Prostate gland (tissue), 2 donors: ENCODE measurements at regions not wholly inside any gene's neighbourhood (a gene's known extent, or its start where the extent isn't known, plus 50 kb on each side); places are given as distances from the start of the nearest gene placed in this dataset.
"Not testable (repeated sequence)": the region's sequence is repeated elsewhere in the genome, so short reads cannot be mapped to it uniquely, and the experiment has no call there.

Experiments used
- DNase-seq: peaks from one replicate; pipeline ENCODE4 v3.0.0-alpha.2; 2019; ENCODE audit warnings: low spot score
- H3K27ac ChIP-seq, 2 donors: fragments of 200-600 bp; sonication (generic); 2 replicates each; pipeline ENCODE4 v1.5.1; 2017 to 2019
- H3K27me3 ChIP-seq: fragments of 200-600 bp; sonication (generic); replicated peaks from 2 replicates; pipeline ENCODE4 v1.5.1; 2019; ENCODE audit not compliant: insufficient read depth
- H3K36me3 ChIP-seq, 2 donors: fragments of 200-600 bp; sonication (generic); 1 replicate in 1 of 2; 2 replicates in 1 of 2; pipeline versions ENCODE4 v1.5.1 to v1.8.1; 2017 to 2019
- H3K4me1 ChIP-seq: fragments of 200-600 bp; sonication (generic); replicated peaks from 2 replicates; pipeline ENCODE4 v1.5.1; 2019
- H3K4me3 ChIP-seq, 2 donors: fragments of 200-600 bp; sonication (generic); 2 replicates each; pipeline ENCODE4 v1.5.1; 2017 to 2019
- H3K9me3 ChIP-seq: fragments of 200-600 bp; sonication (generic); 2 replicates; pipeline ENCODE4 v1.5.1; 2017
- WGBS: methylation state at CpG from one replicate; pipeline ENCODE4 v1.1.5; 2018; 5-methylcytosine and 5-hydroxymethylcytosine counted together
- intact Hi-C: fragments of 100-400 bp; cut with DNase I; formaldehyde crosslinking; loops from one replicate; pipeline ENCODE4 v1.14.2; 2022

GRCh38 chr9:41784006-41784405 is 345.2 kb downstream of the CNTNAP3B start:
- not testable (repeated sequence) for DNase-seq
- 97% methylated on average over 7 of the region's 9 CpGs for WGBS

GRCh38 chr9:41783070-41783810 is 346.0 kb downstream of the CNTNAP3B start:
- H3K4me3 ChIP-seq, H3K9me3 ChIP-seq, DNase-seq, H3K4me1 ChIP-seq, H3K27me3 ChIP-seq, H3K36me3 ChIP-seq, intact Hi-C loops, H3K27ac ChIP-seq: not testable (repeated sequence)
- WGBS: 98% methylated on average over 15 of the region's 29 CpGs

More at GRCh38 chr9:41784006-41784405, 345.2 kb downstream of the CNTNAP3B start:
- H3K4me3 ChIP-seq, H3K9me3 ChIP-seq, H3K36me3 ChIP-seq, H3K27me3 ChIP-seq, H3K27ac ChIP-seq, H3K4me1 ChIP-seq, intact Hi-C loops: not testable (repeated sequence)

- H3K27ac ChIP-seq, DNase-seq, H3K4me1 ChIP-seq, H3K4me3 ChIP-seq, H3K9me3 ChIP-seq, H3K27me3 ChIP-seq, intact Hi-C loops, H3K36me3 ChIP-seq: not testable (repeated sequence)
- 95% methylated on average over 2 of the region's 2 CpGs for WGBS
Observed at GRCh38 chr9:41781899-41782298, 347.3 kb downstream of the CNTNAP3B start.

GRCh38 chr9:41779897-41780406 is 349.3 kb downstream of the CNTNAP3B start:
- H3K4me1 ChIP-seq, H3K9me3 ChIP-seq, H3K27me3 ChIP-seq, DNase-seq, intact Hi-C loops, H3K36me3 ChIP-seq, H3K4me3 ChIP-seq, H3K27ac ChIP-seq: not testable (repeated sequence)
- 29% methylated on average over 9 of the region's 17 CpGs for WGBS

GRCh38 chr9:41779192-41779591 is 350.0 kb downstream of the CNTNAP3B start:
- H3K9me3 ChIP-seq, intact Hi-C loops, H3K36me3 ChIP-seq, H3K27me3 ChIP-seq, H3K27ac ChIP-seq, H3K4me1 ChIP-seq, H3K4me3 ChIP-seq, DNase-seq: not testable (repeated sequence)
- 88% methylated on average over 14 of the region's 15 CpGs for WGBS

GRCh38 chr9:41778535-41779071 is 350.6 kb downstream of the CNTNAP3B start:
- H3K36me3 ChIP-seq, intact Hi-C loops: not testable (repeated sequence)
- 98% methylated on average over 20 of the region's 38 CpGs for WGBS

GRCh38 chr9:41777536-41777935 is 351.7 kb downstream of the CNTNAP3B start:
- DNase-seq, intact Hi-C loops: not testable (repeated sequence)

More at GRCh38 chr9:41778535-41779071, 350.6 kb downstream of the CNTNAP3B start:
- not testable (repeated sequence) for H3K27me3 ChIP-seq, H3K27ac ChIP-seq, H3K4me1 ChIP-seq, DNase-seq, H3K4me3 ChIP-seq, H3K9me3 ChIP-seq

GRCh38 chr9:41772541-41772940 is 356.7 kb downstream of the CNTNAP3B start:
- H3K36me3 ChIP-seq, H3K27ac ChIP-seq, H3K4me3 ChIP-seq, H3K4me1 ChIP-seq, intact Hi-C loops, H3K9me3 ChIP-seq, H3K27me3 ChIP-seq, DNase-seq: not testable (repeated sequence)
- 88% methylated on average over 4 of the region's 7 CpGs for WGBS

More at GRCh38 chr9:41777536-41777935, 351.7 kb downstream of the CNTNAP3B start:
- H3K9me3 ChIP-seq, H3K4me3 ChIP-seq, H3K36me3 ChIP-seq, H3K4me1 ChIP-seq, H3K27me3 ChIP-seq, H3K27ac ChIP-seq: not testable (repeated sequence)
- WGBS: 90% methylated on average over 5 of the region's 10 CpGs

GRCh38 chr9:41771693-41772092 is 357.5 kb downstream of the CNTNAP3B start:
- H3K4me1 ChIP-seq, DNase-seq, H3K9me3 ChIP-seq, H3K36me3 ChIP-seq, intact Hi-C loops, H3K27ac ChIP-seq, H3K4me3 ChIP-seq, H3K27me3 ChIP-seq: not testable (repeated sequence)
- 83% methylated on average over 6 of the region's 12 CpGs for WGBS

- 76% methylated on average over 6 of the region's 9 CpGs for WGBS
- intact Hi-C loops, H3K27ac ChIP-seq: not testable (repeated sequence)
Observed at GRCh38 chr9:41754822-41755221, 374.4 kb downstream of the CNTNAP3B start.

GRCh38 chr9:41754403-41754802 is 374.8 kb downstream of the CNTNAP3B start:
- H3K27me3 ChIP-seq, intact Hi-C loops, H3K4me1 ChIP-seq, H3K36me3 ChIP-seq, DNase-seq, H3K27ac ChIP-seq, H3K9me3 ChIP-seq, H3K4me3 ChIP-seq: not testable (repeated sequence)
- WGBS: 89% methylated on average over 9 of the region's 15 CpGs

More at GRCh38 chr9:41754822-41755221, 374.4 kb downstream of the CNTNAP3B start:
- H3K27me3 ChIP-seq, H3K9me3 ChIP-seq, H3K4me3 ChIP-seq, H3K36me3 ChIP-seq, DNase-seq, H3K4me1 ChIP-seq: not testable (repeated sequence)

- intact Hi-C loops, DNase-seq: not testable (repeated sequence)
- WGBS: no CpG with 5 or more reads among the region's 16 CpGs
Observed at GRCh38 chr9:41741897-41742296, 387.3 kb downstream of the CNTNAP3B start.

More at GRCh38 chr9:41741897-41742296, 387.3 kb downstream of the CNTNAP3B start:
- not testable (repeated sequence) for H3K4me1 ChIP-seq, H3K4me3 ChIP-seq, H3K27me3 ChIP-seq, H3K27ac ChIP-seq, H3K9me3 ChIP-seq, H3K36me3 ChIP-seq
